NB4 (cell line): ENCODE measurements at regions not wholly inside any gene's neighbourhood (a gene's known extent, or its start where the extent isn't known, plus 50 kb on each side); places are given as distances from the start of the nearest gene placed in this dataset.
"Not testable (repeated sequence)": the region's sequence is repeated elsewhere in the genome, so short reads cannot be mapped to it uniquely, and the experiment has no call there.

Source experiments
- DNase-seq: peaks from one replicate; pipeline ENCODE4 v3.0.0; 2010; ENCODE audit warnings: low read depth
- H3K4me3 ChIP-seq: one replicate; pipeline ENCODE4 v1.5.1; 2011; ENCODE audit warnings: mild to moderate bottlenecking, low read depth, low read length, moderate library complexity
- CTCF ChIP-seq: IDR thresholded peaks from one replicate; pipeline ENCODE4 v1.5.1; 2012; ENCODE audit warnings: low read depth, low read length
- MAX ChIP-seq: IDR thresholded peaks from 2 replicates; pipeline ENCODE4 v1.6.1; 2011; ENCODE audit warnings: low read depth, low read length
- MYC ChIP-seq: IDR thresholded peaks from 2 replicates; pipeline ENCODE4 v1.6.1; 2011; ENCODE audit warnings: low read depth, low read length
- POLR2A ChIP-seq: IDR thresholded peaks from 2 replicates; pipeline ENCODE4 v1.6.1; 2011; ENCODE audit warnings: mild to moderate bottlenecking; ENCODE audit not compliant: insufficient read length; ENCODE audit errors: extremely low read depth

- TF ChIP-seq MAX (no peak), CTCF (no peak), MYC (no peak), POLR2A (no peak)
- H3K4me3 ChIP-seq = no peak overlapping the region
- no peak for DNase-seq
Measured at GRCh38 chr6:14595751-14596150, 478.2 kb downstream of the CD83 start.

GRCh38 chr6:14596410-14596809 is 478.8 kb downstream of the CD83 start:
- TF ChIP-seq MYC (peak; percentile 58), CTCF (no peak), POLR2A (no peak), MAX (peak; percentile 32; the same call in 1 of the 2 replicates)
- H3K4me3 ChIP-seq = no peak overlapping the region
- DNase-seq = peak; percentile 100

- no peak overlapping the region for H3K4me3 ChIP-seq
- TF ChIP-seq MAX (no peak), POLR2A (no peak), CTCF (no peak), MYC (no peak)
- peak; percentile 34 for DNase-seq
Measured at GRCh38 chr6:14597090-14597489, 479.5 kb downstream of the CD83 start.

- TF ChIP-seq MYC (no peak), CTCF (no peak), POLR2A (no peak), MAX (no peak)
- DNase-seq = no peak
- no peak overlapping the region for H3K4me3 ChIP-seq
Measured at GRCh38 chr6:14598017-14598864, 480.7 kb downstream of the CD83 start.

- DNase-seq, H3K4me3 ChIP-seq: not testable (repeated sequence)
Measured at GRCh38 chr6:14600306-14600705, 482.7 kb downstream of the CD83 start.

GRCh38 chr6:14601490-14601889 is 483.9 kb downstream of the CD83 start:
- no peak for DNase-seq
- TF ChIP-seq CTCF (no peak), MAX (no peak), MYC (no peak), POLR2A (no peak)
- no peak overlapping the region for H3K4me3 ChIP-seq
